HCT116 (cell line): ENCODE measurements at regions not wholly inside any gene's neighbourhood (a gene's known extent, or its start where the extent isn't known, plus 50 kb on each side); places are given as distances from the start of the nearest gene placed in this dataset.

Experiments
- EZH2 ChIP-seq: fragments of 200-600 bp; sonication (generic); IDR thresholded peaks from 2 replicates; pipeline ENCODE4 v1.6.1; 2017; ENCODE audit warnings: antibody characterized with exemption, mixed run types
- EZH2phosphoT487 ChIP-seq: fragments of 200-600 bp; IDR thresholded peaks from 2 replicates; pipeline ENCODE4 v1.6.1; 2018; ENCODE audit warnings: antibody characterized with exemption, borderline replicate concordance
- POLR2A ChIP-seq: IDR thresholded peaks from 2 replicates; pipeline ENCODE4 v1.7.0; 2011; ENCODE audit warnings: borderline replicate concordance; ENCODE audit not compliant: insufficient read depth, insufficient read length; ENCODE audit errors: extremely low read depth
- POLR2AphosphoS5 ChIP-seq: IDR thresholded peaks from 2 replicates; pipeline ENCODE4 v1.6.1; 2011; ENCODE audit warnings: mild to moderate bottlenecking, low read depth, low read length, moderate library complexity
- RAD21 ChIP-seq: IDR thresholded peaks from 2 replicates; pipeline ENCODE4 v1.6.1; 2012; ENCODE audit warnings: low read depth, mild to moderate bottlenecking
- SIN3A ChIP-seq: IDR thresholded peaks from 2 replicates; pipeline ENCODE4 v1.6.1; 2012; ENCODE audit warnings: low read depth
- SP1 ChIP-seq: IDR thresholded peaks from 2 replicates; pipeline ENCODE4 v1.6.1; 2012; ENCODE audit warnings: low read depth
- TF ChIP-seq, protein P1 (sequence below), 3 experiments: fragments of 200-600 bp in 1 of 3; sonication (generic) in 1 of 3; IDR thresholded peaks in 2 of 3; conservative IDR thresholded peaks in 1 of 3; 2 replicates each; pipeline ENCODE4 v1.5.1; 2012 to 2017; ENCODE audit warnings: low read depth in 2 of 3, low read length in 2 of 3, antibody characterized with exemption in 1 of 3, borderline replicate concordance in 1 of 3, control low read depth in 1 of 3, mild to moderate bottlenecking in 1 of 3, mixed read lengths in 1 of 3, mixed run types in 1 of 3, moderate library complexity in 1 of 3; ENCODE audit not compliant: insufficient read depth in 1 of 3
- TF ChIP-seq, protein P2 (sequence below): IDR thresholded peaks from 2 replicates; pipeline ENCODE4 v1.6.1; 2012; ENCODE audit warnings: low read depth

DNA sequence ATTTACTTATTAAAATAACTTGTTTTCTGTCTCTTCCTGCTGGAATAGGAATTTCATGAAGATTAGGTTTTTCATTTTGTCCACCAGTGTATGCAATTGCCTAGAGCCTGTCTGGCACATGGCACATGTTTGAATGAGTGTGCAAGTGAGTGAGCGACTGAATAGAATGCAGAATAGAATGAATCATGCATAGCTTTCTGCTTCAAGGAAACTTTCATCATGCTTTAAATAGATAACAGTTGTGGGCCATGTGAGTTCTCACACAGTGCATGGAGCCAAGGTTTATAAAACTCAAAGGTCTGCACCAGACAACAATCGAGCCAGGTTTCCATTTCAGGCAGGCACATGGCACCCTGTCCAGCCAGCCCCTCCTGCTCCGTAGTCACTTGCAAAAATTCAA lies 74.2 kb upstream of the HECW1 start:
- TF ChIP-seq RAD21 (no peak), POLR2A (no peak), SIN3A (no peak), EZH2 (no peak), SP1 (no peak), EZH2phosphoT487 (no peak), POLR2AphosphoS5 (no peak)
- TF ChIP-seq, protein P1, sequence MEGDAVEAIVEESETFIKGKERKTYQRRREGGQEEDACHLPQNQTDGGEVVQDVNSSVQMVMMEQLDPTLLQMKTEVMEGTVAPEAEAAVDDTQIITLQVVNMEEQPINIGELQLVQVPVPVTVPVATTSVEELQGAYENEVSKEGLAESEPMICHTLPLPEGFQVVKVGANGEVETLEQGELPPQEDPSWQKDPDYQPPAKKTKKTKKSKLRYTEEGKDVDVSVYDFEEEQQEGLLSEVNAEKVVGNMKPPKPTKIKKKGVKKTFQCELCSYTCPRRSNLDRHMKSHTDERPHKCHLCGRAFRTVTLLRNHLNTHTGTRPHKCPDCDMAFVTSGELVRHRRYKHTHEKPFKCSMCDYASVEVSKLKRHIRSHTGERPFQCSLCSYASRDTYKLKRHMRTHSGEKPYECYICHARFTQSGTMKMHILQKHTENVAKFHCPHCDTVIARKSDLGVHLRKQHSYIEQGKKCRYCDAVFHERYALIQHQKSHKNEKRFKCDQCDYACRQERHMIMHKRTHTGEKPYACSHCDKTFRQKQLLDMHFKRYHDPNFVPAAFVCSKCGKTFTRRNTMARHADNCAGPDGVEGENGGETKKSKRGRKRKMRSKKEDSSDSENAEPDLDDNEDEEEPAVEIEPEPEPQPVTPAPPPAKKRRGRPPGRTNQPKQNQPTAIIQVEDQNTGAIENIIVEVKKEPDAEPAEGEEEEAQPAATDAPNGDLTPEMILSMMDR (IDR thresholded peaks at IDR 0.05 in 2 of 3, conservative IDR thresholded peaks at IDR 0.05 in 1 of 3; ENCODE audit: borderline replicate concordance in 1 of 3, insufficient read depth in 1 of 3, low read depth in 2 of 3, low read length in 2 of 3) = no peak
- TF ChIP-seq, protein P2, sequence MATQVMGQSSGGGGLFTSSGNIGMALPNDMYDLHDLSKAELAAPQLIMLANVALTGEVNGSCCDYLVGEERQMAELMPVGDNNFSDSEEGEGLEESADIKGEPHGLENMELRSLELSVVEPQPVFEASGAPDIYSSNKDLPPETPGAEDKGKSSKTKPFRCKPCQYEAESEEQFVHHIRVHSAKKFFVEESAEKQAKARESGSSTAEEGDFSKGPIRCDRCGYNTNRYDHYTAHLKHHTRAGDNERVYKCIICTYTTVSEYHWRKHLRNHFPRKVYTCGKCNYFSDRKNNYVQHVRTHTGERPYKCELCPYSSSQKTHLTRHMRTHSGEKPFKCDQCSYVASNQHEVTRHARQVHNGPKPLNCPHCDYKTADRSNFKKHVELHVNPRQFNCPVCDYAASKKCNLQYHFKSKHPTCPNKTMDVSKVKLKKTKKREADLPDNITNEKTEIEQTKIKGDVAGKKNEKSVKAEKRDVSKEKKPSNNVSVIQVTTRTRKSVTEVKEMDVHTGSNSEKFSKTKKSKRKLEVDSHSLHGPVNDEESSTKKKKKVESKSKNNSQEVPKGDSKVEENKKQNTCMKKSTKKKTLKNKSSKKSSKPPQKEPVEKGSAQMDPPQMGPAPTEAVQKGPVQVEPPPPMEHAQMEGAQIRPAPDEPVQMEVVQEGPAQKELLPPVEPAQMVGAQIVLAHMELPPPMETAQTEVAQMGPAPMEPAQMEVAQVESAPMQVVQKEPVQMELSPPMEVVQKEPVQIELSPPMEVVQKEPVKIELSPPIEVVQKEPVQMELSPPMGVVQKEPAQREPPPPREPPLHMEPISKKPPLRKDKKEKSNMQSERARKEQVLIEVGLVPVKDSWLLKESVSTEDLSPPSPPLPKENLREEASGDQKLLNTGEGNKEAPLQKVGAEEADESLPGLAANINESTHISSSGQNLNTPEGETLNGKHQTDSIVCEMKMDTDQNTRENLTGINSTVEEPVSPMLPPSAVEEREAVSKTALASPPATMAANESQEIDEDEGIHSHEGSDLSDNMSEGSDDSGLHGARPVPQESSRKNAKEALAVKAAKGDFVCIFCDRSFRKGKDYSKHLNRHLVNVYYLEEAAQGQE = no peak
